ENCODE measurements at regions not wholly inside any gene's neighbourhood (a gene's known extent, or its start where the extent isn't known, plus 50 kb on each side); places are given as distances from the start of the nearest gene placed in this dataset.

- Histone ChIP-seq H3K36me3 (ENCODE audit: low read depth, low read length) (no peaks in the 10 kb centered on the region), H2AFZ (ENCODE audit: low read length) (no peak overlapping the region), H4K20me1 (ENCODE audit: low read length) (no peaks in the 10 kb centered on the region), H3K79me2 (ENCODE audit: low read length) (no peaks in the 10 kb centered on the region), H3K9me3 (ENCODE audit: low read length) (no peaks in the 10 kb centered on the region), H3K27me3 (ENCODE audit: low read length) (no peaks in the 10 kb centered on the region), H3K4me2 (ENCODE audit: low read length) (no peak overlapping the region), H3K9ac (ENCODE audit: low read length) (no peak overlapping the region), H3K9me2 (replicated peaks; ENCODE audit: low read length) (no peaks in the 10 kb centered on the region), H3F3A (ENCODE audit: low read length, unreplicated experiment) (no peaks in the 10 kb centered on the region), H3K4me1 (ENCODE audit: insufficient read depth, low read length) (no peaks in the 10 kb centered on the region), H3K27ac (ENCODE audit: low read length) (no peak overlapping the region), H3K4me3 (ENCODE audit: low read length) (no peak overlapping the region)
- no TSS peak for BruUV-seq (replicated peaks)
- TF ChIP-seq EZH2 (IDR thresholded peaks at IDR 0.05; ENCODE audit: low read length, unreplicated experiment) (no peak), EZH2phosphoT487 (IDR thresholded peaks at IDR 0.05; ENCODE audit: borderline replicate concordance, low read length) (no peak)
- DNase-seq (no peak), ATAC-seq (no peak)
- CTCF ChIA-PET: no interaction called here
- POLR2A ChIA-PET (ENCODE audit: unreplicated experiment): no interaction called here
- intact Hi-C loops (cut with micrococcal nuclease): no loop called here
Measured at GRCh38 chr6:92550501-92550900, 868.9 kb downstream of the EPHA7 start.

- Histone ChIP-seq H3K4me3 (ENCODE audit: low read length) (no peak overlapping the region), H4K20me1 (ENCODE audit: low read length) (no peaks in the 10 kb centered on the region), H3F3A (ENCODE audit: low read length, unreplicated experiment) (no peaks in the 10 kb centered on the region), H3K79me2 (ENCODE audit: low read length) (no peaks in the 10 kb centered on the region), H3K27ac (ENCODE audit: low read length) (no peak overlapping the region), H3K4me2 (ENCODE audit: low read length) (no peak overlapping the region), H3K9me3 (ENCODE audit: low read length) (no peaks in the 10 kb centered on the region), H3K27me3 (ENCODE audit: low read length) (no peaks in the 10 kb centered on the region), H2AFZ (ENCODE audit: low read length) (no peak overlapping the region), H3K36me3 (ENCODE audit: low read depth, low read length) (no peaks in the 10 kb centered on the region), H3K4me1 (ENCODE audit: insufficient read depth, low read length) (no peaks in the 10 kb centered on the region), H3K9me2 (replicated peaks; ENCODE audit: low read length) (no peaks in the 10 kb centered on the region), H3K9ac (ENCODE audit: low read length) (no peak overlapping the region)
- ChIA-PET CTCF (no interaction called here), POLR2A (ENCODE audit: unreplicated experiment) (no interaction called here)
- ATAC-seq (no peak), DNase-seq (no peak)
- no TSS peak for BruUV-seq (replicated peaks)
- TF ChIP-seq EZH2phosphoT487 (IDR thresholded peaks at IDR 0.05; ENCODE audit: borderline replicate concordance, low read length) (no peak), CTCF (conservative IDR thresholded peaks at IDR 0.05; ENCODE audit: low read depth, low read length) (no peak), EZH2 (IDR thresholded peaks at IDR 0.05; ENCODE audit: low read length, unreplicated experiment) (no peak)
- intact Hi-C loops (cut with micrococcal nuclease): no loop called here
Measured at GRCh38 chr6:92545861-92546260, 873.5 kb downstream of the EPHA7 start.

- Histone ChIP-seq H3K4me3 (ENCODE audit: low read length) (no peak overlapping the region), H3K9me2 (replicated peaks; ENCODE audit: low read length) (no peaks in the 10 kb centered on the region), H4K20me1 (ENCODE audit: low read length) (no peaks in the 10 kb centered on the region), H3K79me2 (ENCODE audit: low read length) (no peaks in the 10 kb centered on the region), H3K27me3 (ENCODE audit: low read length) (no peaks in the 10 kb centered on the region), H3K4me2 (ENCODE audit: low read length) (no peak overlapping the region), H3K9me3 (ENCODE audit: low read length) (no peaks in the 10 kb centered on the region), H3K36me3 (ENCODE audit: low read depth, low read length) (no peaks in the 10 kb centered on the region), H3K9ac (ENCODE audit: low read length) (no peak overlapping the region), H3K4me1 (ENCODE audit: insufficient read depth, low read length) (no peaks in the 10 kb centered on the region), H2AFZ (ENCODE audit: low read length) (no peak overlapping the region), H3F3A (ENCODE audit: low read length, unreplicated experiment) (no peaks in the 10 kb centered on the region), H3K27ac (ENCODE audit: low read length) (no peak overlapping the region)
- CTCF ChIA-PET: no interaction called here
- no peak for TF ChIP-seq EZH2phosphoT487 (IDR thresholded peaks at IDR 0.05; ENCODE audit: borderline replicate concordance, low read length)
- TF ChIP-seq EZH2 (IDR thresholded peaks at IDR 0.05; ENCODE audit: low read length, unreplicated experiment): no peak
- TF ChIP-seq CTCF (conservative IDR thresholded peaks at IDR 0.05; ENCODE audit: low read depth, low read length): no peak
- no peak for DNase-seq
- intact Hi-C loops (cut with micrococcal nuclease): no loop called here
- POLR2A ChIA-PET (ENCODE audit: unreplicated experiment): no interaction called here
- ATAC-seq: no peak
- BruUV-seq (replicated peaks): no TSS peak
Measured at GRCh38 chr6:92541448-92542060, 877.8 kb downstream of the EPHA7 start.

Measured in PC-3 (cell line).